GM11168 (cell line): ENCODE measurements at regions not wholly inside any gene's neighbourhood (a gene's known extent, or its start where the extent isn't known, plus 50 kb on each side); places are given as distances from the start of the nearest gene placed in this dataset.

Source experiments
- in situ Hi-C: fragments of 300-500 bp; cut with MboI; formaldehyde crosslinking; loops from one replicate; pipeline ENCODE4 v1.12.0; 2022; ENCODE audit warnings: low sequenced_read_pairs; ENCODE audit not compliant: unreplicated experiment

- in situ Hi-C loops: no loop called here
Observed at GRCh38 chr2:133954636-133955035, 299.2 kb upstream of the MGAT5 start.

GRCh38 chr2:133955169-133955568 lies 298.7 kb upstream of the MGAT5 start:
- in situ Hi-C loops: no loop called here

- in situ Hi-C loops: no loop called here
Observed at GRCh38 chr2:133956434-133956935, 297.4 kb upstream of the MGAT5 start.

- in situ Hi-C loops: no loop called here
Observed at GRCh38 chr2:133957724-133958480, 296.0 kb upstream of the MGAT5 start.

GRCh38 chr2:133959066-133959465 lies 294.8 kb upstream of the MGAT5 start:
- in situ Hi-C loops: no loop called here

- in situ Hi-C loops: no loop called here
Observed at GRCh38 chr2:133966720-133967304, 287.1 kb upstream of the MGAT5 start.

- in situ Hi-C loops: no loop called here
Observed at GRCh38 chr2:133967326-133967725, 286.5 kb upstream of the MGAT5 start.

GRCh38 chr2:133968446-133968845 lies 285.4 kb upstream of the MGAT5 start:
- in situ Hi-C loops: no loop called here

GRCh38 chr2:133970641-133971040 lies 283.2 kb upstream of the MGAT5 start:
- in situ Hi-C loops: no loop called here

- in situ Hi-C loops: no loop called here
Observed at GRCh38 chr2:133972297-133972696, 281.6 kb upstream of the MGAT5 start.

- in situ Hi-C loops: no loop called here
Observed at GRCh38 chr2:133972786-133973185, 281.1 kb upstream of the MGAT5 start.

- in situ Hi-C loops: no loop called here
Observed at GRCh38 chr2:133974353-133974752, 279.5 kb upstream of the MGAT5 start.

- in situ Hi-C loops: no loop called here
Observed at GRCh38 chr2:133975135-133975534, 278.7 kb upstream of the MGAT5 start.

GRCh38 chr2:133975676-133976428 lies 278.0 kb upstream of the MGAT5 start:
- in situ Hi-C loops: no loop called here

- in situ Hi-C loops: no loop called here
Observed at GRCh38 chr2:133976659-133977058, 277.2 kb upstream of the MGAT5 start.

- in situ Hi-C loops: no loop called here
Observed at GRCh38 chr2:133977405-133977804, 276.5 kb upstream of the MGAT5 start.

GRCh38 chr2:133982256-133982655 lies 271.6 kb upstream of the MGAT5 start:
- in situ Hi-C loops: no loop called here

- in situ Hi-C loops: no loop called here
Observed at GRCh38 chr2:133985563-133985962, 268.3 kb upstream of the MGAT5 start.

- in situ Hi-C loops: no loop called here
Observed at GRCh38 chr2:133986081-133986837, 267.6 kb upstream of the MGAT5 start.
